Stimulated activated CD4-positive, alpha-beta T cell treated with anti-CD3 and anti-CD28 coated beads, Interleukin-4, amount 100 ng/mL, for 1 hour (primary cell): ENCODE measurements at regions not wholly inside any gene's neighbourhood (a gene's known extent, or its start where the extent isn't known, plus 50 kb on each side); places are given as distances from the start of the nearest gene placed in this dataset.
"Not testable (repeated sequence)": the region's sequence is repeated elsewhere in the genome, so short reads cannot be mapped to it uniquely, and the experiment has no call there.

Source experiments
- DNase-seq: peaks from one replicate; pipeline ENCODE4 v3.0.0-alpha.2; 2020

DNA sequence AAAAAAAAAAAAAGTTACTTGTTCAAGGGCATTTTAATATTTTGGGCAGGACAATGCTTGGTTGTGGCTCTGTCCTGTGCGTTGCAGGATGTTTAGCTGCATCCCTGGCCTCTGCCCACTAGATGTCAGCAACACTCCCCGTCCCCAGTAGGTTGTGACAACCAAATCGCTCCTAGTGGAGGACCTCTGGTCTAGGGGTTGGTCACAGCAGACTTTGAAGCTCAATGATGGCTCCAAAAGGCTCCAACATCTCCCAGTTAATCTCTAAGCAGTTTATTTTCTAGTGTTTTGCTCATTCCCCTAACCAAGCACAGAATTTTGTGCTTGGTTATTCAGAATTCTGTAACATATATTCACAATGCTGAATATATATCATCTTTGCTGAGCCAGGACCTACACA lies 67.0 kb downstream of the CHRNA1 start:
- DNase-seq, result peak; percentile 60

- no peak for DNase-seq
These were observed 69.4 kb downstream of the CHRNA1 start for GRCh38 chr2:174694920-174695319.

- no peak for DNase-seq
These were observed 69.9 kb downstream of the CHRNA1 start for GRCh38 chr2:174694196-174694878.

DNA sequence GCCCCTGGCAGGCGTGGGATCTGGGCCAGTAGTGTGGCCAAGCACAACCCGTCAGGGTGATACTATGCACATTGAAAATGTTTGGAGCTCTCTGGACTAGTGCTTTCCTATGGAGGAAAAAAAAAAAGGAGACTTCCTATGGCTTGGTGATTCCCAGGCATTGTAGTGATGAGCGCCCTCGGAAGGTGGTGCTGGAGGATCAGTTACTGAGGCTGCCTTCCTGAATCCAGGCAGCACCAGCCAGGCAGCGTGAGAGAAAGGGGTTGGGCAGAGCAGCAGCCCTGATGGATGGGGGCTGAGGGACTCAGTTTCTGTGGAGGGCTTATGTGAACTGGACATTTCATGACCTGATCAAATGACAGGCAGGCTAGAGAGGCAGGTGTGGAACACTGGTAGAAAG lies 70.9 kb downstream of the CHRNA1 start:
- no peak for DNase-seq

GRCh38 chr2:174692256-174692919 lies 71.9 kb downstream of the CHRNA1 start:
- no peak for DNase-seq

- DNase-seq, result no peak
These were observed 73.0 kb downstream of the CHRNA1 start for GRCh38 chr2:174691201-174691779.

GRCh38 chr2:174690026-174690425 lies 74.2 kb downstream of the CHRNA1 start:
- no peak for DNase-seq

DNA sequence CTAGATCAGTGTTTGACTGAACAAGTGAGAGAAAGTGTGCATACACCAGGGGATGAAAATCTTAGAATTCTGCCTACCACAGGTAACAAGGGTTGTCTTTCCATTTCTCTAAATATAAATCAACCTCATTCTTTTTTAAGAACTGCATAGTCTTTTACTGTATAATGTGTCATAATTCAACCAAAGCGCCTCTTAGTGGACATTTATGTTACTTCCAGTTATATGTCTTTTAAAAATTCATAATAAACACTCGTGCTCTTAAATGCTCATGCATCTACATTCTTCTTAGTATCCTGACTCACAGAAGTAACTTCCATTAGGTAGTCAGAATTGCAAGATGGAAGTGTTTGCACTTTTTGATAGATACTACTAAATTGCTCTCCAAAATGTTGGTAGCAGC lies 76.2 kb downstream of the CHRNA1 start:
- DNase-seq, result no peak

DNA sequence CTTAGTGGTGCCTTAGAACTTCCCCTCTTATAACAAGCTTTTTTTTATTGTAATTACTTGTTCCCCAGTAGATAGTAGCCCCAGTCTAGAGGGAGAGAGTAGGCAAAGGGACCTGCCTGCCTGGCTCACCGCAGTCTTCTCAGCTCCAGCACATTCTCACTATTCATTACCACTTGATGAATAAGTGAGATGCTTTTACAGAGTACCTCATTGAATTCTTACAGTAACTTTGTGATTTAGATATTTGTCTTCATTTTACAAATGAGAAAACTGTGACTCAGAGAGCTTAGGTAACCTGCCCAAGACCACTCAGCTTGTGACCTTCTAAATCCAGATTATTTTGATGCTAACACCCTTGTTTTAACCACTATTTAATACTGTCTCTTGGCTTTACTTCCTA lies 77.8 kb downstream of the CHRNA1 start:
- no peak for DNase-seq

GRCh38 chr2:174683392-174683759 lies 80.9 kb downstream of the CHRNA1 start:
- no peak for DNase-seq

DNA sequence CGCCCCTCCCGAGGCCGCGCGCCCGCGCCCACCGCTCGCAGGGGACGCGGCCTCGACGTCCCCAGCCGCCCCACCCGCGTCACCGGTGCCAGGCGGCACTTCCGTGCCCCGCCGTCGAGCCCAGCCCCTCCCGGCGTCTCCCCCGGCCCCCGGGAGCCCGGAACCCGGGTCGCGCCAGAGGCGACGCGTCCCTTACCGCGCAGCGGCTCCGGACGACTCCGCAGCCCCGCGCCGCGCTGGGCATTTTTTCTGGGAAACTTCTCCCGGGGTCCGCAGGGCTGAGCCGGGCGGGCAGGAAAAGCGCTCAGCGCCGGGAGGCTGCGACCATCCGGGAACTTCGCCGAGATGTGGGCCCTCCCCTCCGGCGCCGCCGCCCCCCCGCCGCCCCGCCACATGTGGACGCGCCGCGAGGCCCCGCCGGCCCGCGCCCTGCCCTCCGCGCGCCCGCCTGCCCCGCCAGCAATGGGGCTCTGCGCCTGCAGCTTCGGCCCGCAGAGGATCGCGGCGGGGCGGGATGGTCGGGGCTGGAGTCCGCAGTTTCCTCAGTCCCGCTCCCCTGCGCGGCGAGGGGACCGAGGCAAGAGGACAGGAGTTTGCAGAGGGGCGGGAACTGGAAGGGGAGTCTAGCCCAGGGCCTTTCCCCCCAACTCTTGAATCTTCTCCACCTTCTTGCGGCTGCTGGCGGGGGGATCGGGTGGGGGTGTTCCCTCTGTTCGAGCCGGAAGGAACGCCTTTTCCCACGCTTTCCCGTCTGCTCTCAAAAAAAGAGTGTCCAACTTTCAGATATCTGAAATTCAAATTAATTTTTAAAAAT lies 81.5 kb downstream of the CHRNA1 start:
- DNase-seq, result peak; percentile 62

DNA sequence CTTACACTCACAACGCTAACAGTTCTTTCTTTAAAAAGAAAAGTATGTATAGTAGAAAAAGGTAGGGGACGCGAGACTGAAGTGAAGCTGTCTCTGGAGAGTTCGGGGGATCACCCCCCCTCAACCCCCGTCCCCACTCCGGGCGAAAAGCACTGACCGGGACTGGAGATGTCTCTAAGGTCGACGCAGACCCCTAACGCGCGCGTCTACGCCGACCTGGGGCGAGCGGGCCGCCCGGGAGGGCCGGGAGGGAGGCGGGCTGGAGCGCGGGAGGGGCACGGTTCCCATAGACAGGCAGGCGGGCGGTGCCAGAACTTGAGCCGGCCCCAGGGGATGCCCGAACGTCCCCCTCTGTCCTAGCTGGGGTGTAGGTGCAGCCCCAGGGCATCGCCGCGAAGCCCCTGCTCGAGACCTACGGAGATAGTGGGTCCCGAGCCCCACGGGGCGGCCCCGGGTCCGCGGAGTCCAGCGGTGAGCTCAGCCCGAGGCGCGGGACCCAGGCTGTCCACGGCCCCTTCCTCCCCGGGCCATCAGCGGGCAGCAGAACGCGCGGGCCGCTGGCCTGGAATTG lies 82.2 kb downstream of the CHRNA1 start:
- DNase-seq, result peak; percentile 42

GRCh38 chr2:174681099-174682006 lies 82.9 kb downstream of the CHRNA1 start:
- no peak for DNase-seq

GRCh38 chr2:174680221-174680620 lies 82.6 kb upstream of the WIPF1 start:
- no peak for DNase-seq

GRCh38 chr2:174678395-174678794 lies 80.8 kb upstream of the WIPF1 start:
- DNase-seq, result no peak

- no peak for DNase-seq
These were observed 78.0 kb upstream of the WIPF1 start for GRCh38 chr2:174675615-174676014.

- no peak for DNase-seq
These were observed 76.3 kb upstream of the WIPF1 start for GRCh38 chr2:174673876-174674275.

GRCh38 chr2:174673440-174673839 lies 75.8 kb upstream of the WIPF1 start:
- no peak for DNase-seq

GRCh38 chr2:174671532-174671931 lies 73.9 kb upstream of the WIPF1 start:
- DNase-seq, result not testable (repeated sequence)

- DNase-seq, result no peak
These were observed 72.8 kb upstream of the WIPF1 start for GRCh38 chr2:174670446-174670845.

GRCh38 chr2:174669336-174669735 lies 71.7 kb upstream of the WIPF1 start:
- DNase-seq, result no peak

GRCh38 chr2:174668075-174668474 lies 70.5 kb upstream of the WIPF1 start:
- no peak for DNase-seq
